HL-60 (cell line): ENCODE measurements at regions not wholly inside any gene's neighbourhood (a gene's known extent, or its start where the extent isn't known, plus 50 kb on each side); places are given as distances from the start of the nearest gene placed in this dataset.

Source experiments
- CTCF ChIP-seq: IDR thresholded peaks from one replicate; pipeline ENCODE4 v1.5.1; 2011; ENCODE audit warnings: low read length, control low read depth, inconsistent platforms; ENCODE audit not compliant: insufficient read depth
- GABPA ChIP-seq: IDR thresholded peaks from 2 replicates; pipeline ENCODE4 v1.6.1; 2012; ENCODE audit warnings: low read depth
- POLR2AphosphoS5 ChIP-seq: IDR thresholded peaks from 2 replicates; pipeline ENCODE4 v1.6.1; 2012; ENCODE audit warnings: low read depth
- REST ChIP-seq: IDR thresholded peaks from 2 replicates; pipeline ENCODE4 v1.6.1; 2012; ENCODE audit warnings: low read depth; ENCODE audit not compliant: insufficient replicate concordance

GRCh38 chr6:137371634-137372016 is 122.6 kb downstream of the OLIG3 start:
- no peak for TF ChIP-seq CTCF
- no peak for TF ChIP-seq POLR2AphosphoS5
- no peak for TF ChIP-seq REST
- TF ChIP-seq GABPA: no peak
